HL-60 (cell line): ENCODE measurements at regions not wholly inside any gene's neighbourhood (a gene's known extent, or its start where the extent isn't known, plus 50 kb on each side); places are given as distances from the start of the nearest gene placed in this dataset.

Source experiments
- DNase-seq, 2 experiments: peaks; one replicate each; pipeline ENCODE4 v3.0.0-alpha.2; 2010 to 2020; ENCODE audit warnings: low read depth in 1 of 2, low spot score in 1 of 2
- H3K27ac ChIP-seq: fragments of 250-450 bp; sonication (Bioruptor Pico); replicated peaks from 2 replicates; pipeline ENCODE4 v1.5.1; 2020; ENCODE audit warnings: mild to moderate bottlenecking, moderate library complexity
- H3K27me3 ChIP-seq: fragments of 250-450 bp; sonication (Bioruptor Pico); 2 replicates; pipeline ENCODE4 v1.5.1; 2021; ENCODE audit warnings: mild to moderate bottlenecking, moderate library complexity; ENCODE audit not compliant: insufficient read depth, poor library complexity, severe bottlenecking
- H3K4me3 ChIP-seq: replicated peaks from 2 replicates; pipeline ENCODE4 v1.5.1; 2011; ENCODE audit warnings: mild to moderate bottlenecking, control low read depth, low read length; ENCODE audit not compliant: insufficient read depth
- CTCF ChIP-seq: IDR thresholded peaks from one replicate; pipeline ENCODE4 v1.5.1; 2011; ENCODE audit warnings: low read length, control low read depth, inconsistent platforms; ENCODE audit not compliant: insufficient read depth
- GABPA ChIP-seq: IDR thresholded peaks from 2 replicates; pipeline ENCODE4 v1.6.1; 2012; ENCODE audit warnings: low read depth
- POLR2AphosphoS5 ChIP-seq: IDR thresholded peaks from 2 replicates; pipeline ENCODE4 v1.6.1; 2012; ENCODE audit warnings: low read depth
- REST ChIP-seq: IDR thresholded peaks from 2 replicates; pipeline ENCODE4 v1.6.1; 2012; ENCODE audit warnings: low read depth; ENCODE audit not compliant: insufficient replicate concordance
- SPI1 ChIP-seq: IDR thresholded peaks from 2 replicates; pipeline ENCODE4 v1.6.1; 2012; ENCODE audit warnings: low read depth, mild to moderate bottlenecking, borderline replicate concordance

DNA sequence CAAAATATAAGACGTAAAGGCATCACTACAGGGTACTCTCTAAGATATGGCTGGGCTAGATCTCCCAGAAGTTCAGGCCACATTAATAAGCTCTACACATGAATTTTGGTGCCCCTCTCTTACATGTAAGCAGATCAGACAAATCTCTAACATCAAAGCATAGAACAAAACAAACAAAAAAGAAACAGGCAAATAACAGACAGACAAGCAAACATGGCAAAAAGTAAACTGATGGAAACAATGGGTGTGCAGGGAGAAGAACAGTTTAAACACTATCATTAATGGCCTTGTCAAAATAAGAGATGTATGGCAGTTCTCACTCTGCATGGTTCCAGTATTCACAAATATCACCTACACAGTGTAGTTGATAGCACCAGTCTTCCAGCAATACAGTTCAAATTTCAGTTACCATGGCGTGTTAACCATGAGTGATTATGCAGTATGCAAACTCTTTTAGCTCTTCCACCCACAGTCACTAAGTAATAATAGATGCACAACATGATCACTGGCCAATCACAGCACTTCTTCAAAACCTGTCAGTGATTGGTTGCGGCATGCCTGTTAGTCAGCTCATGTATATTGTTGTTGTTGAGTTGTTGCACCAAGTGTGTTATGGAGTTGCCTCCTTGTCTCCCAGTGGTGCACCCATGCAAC lies 110.7 kb upstream of the TLR3 start:
- no peak overlapping the region for H3K4me3 ChIP-seq
- TF ChIP-seq CTCF = no peak
- TF ChIP-seq GABPA = no peak
- no peak for TF ChIP-seq SPI1
- no peak for TF ChIP-seq REST
- TF ChIP-seq POLR2AphosphoS5 = no peak
- no peaks in the 10 kb centered on the region for H3K27me3 ChIP-seq
- H3K27ac ChIP-seq = no peak overlapping the region
- DNase-seq = no peak

- no peak for TF ChIP-seq POLR2AphosphoS5
- no peak for TF ChIP-seq REST
- TF ChIP-seq CTCF = no peak
- no peak for TF ChIP-seq GABPA
- TF ChIP-seq SPI1 = no peak
- Histone ChIP-seq H3K4me3 (no peak overlapping the region), H3K27ac (no peak overlapping the region), H3K27me3 (no peaks in the 10 kb centered on the region)
- DNase-seq = no peak
These were observed 103.3 kb upstream of the TLR3 start for GRCh38 chr4:185965426-185966384.

DNA sequence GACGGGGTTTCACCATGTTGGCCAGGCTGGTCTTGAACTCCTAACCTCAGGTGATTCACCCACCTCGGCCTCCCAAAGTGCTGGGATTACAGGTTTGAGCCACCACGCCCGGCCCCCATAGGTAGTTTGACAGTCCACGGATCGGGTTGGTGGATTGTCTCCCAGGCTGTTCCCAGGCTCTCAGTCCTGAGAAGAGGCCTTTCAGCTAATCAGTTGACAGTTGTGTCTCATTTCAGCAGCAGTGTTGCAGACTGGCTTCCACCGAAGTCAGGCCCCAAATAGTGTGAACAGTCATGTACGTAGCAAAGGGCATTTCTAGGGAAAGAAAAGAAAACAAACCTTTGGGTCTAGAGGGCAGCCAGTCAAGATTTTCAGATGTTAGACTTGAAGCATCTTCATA lies 102.4 kb upstream of the TLR3 start:
- Histone ChIP-seq H3K4me3 (no peak overlapping the region), H3K27me3 (no peaks in the 10 kb centered on the region), H3K27ac (no peak overlapping the region)
- DNase-seq = no peak
- no peak for TF ChIP-seq REST
- TF ChIP-seq SPI1 = no peak
- TF ChIP-seq POLR2AphosphoS5 = no peak
- no peak for TF ChIP-seq GABPA
- TF ChIP-seq CTCF = no peak
